UCSD-AML1 (cell line): ENCODE measurements at regions not wholly inside any gene's neighbourhood (a gene's known extent, or its start where the extent isn't known, plus 50 kb on each side); places are given as distances from the start of the nearest gene placed in this dataset.

Experiments
- DNase-seq: peaks from one replicate; lab custom pipeline; 2025; ENCODE audit not compliant: unreplicated experiment; lab: John Stamatoyannopoulos, UW

- no peak for DNase-seq
Observed at GRCh38 chr5:30957591-30957990, 235.9 kb upstream of the CDH6 start.

- DNase-seq = no peak
Observed at GRCh38 chr5:30956251-30956650, 237.2 kb upstream of the CDH6 start.

DNA sequence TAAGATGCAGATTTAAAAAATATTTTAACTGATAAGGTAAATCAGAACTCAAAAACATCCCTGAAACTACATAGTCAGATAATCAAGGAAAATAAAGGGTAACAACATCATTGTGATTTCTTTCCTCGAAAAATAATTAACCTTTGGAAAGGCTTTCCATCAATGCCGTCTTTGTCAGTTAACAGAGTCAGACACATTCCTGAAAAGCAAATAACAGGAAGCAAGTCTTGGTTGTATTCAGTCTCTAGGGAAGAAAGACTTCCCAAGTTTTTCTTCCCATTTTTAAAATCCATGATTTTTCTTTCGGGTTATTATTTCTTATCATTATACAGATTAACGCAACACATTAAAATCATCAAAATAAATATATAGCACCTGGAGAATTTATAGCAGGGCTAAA is 256.4 kb upstream of the CDH6 start:
- no peak for DNase-seq

DNA sequence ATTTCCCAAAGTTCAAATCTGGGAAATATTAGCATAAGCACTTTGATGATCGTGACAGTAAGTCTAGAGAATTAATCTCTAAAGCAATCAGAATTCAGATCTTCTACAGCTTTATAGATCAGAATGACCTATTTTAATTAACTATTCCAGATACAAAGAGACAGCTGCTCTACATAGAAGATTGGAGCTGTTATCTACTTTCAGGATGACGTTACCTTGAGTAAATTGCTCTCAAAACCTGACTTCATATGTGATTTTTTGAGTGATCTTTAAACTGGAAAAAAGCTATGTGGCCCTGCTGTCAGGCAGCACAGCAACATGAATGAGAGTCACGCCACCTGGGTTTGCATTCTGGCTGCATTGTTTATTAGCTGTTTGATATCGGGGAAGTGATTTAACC is 259.9 kb upstream of the CDH6 start:
- DNase-seq = no peak

DNA sequence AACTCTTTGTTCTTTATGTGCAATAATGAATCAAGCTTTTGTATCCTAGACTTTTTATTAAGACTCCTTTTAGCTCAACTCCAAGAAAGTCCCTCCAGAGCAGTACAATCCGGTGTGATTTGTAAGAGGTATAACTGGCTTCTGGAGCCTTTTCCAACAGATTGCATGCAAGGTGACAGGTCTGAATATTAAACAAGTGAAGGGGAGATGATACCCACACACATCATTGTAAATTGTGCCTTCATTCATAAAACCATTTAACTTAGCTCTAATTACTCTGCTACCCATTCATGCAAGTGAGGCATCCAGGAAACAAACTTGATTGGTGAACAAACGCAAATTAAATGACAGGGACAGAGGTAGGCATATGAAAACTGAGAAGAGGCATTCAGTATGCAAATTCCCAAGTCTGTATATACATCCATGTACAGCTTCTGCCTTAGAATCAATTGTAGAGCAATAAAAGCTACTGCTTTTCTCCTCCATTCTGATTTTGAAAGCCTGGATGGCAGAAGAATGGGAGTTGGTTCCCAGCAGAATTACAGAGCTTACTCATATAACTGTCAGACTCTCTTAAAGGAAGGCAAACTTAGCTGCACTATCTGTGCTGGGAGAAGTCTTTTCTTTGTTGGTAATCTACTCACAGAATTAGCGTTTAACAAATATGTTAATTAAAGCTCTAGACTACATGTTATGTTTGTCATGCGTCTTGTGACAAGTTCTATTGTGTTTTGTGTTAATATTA is 261.0 kb upstream of the CDH6 start:
- no peak for DNase-seq

GRCh38 chr5:30930736-30931135 is 262.8 kb upstream of the CDH6 start:
- no peak for DNase-seq

- no peak for DNase-seq
Observed at GRCh38 chr5:30928956-30929355, 264.5 kb upstream of the CDH6 start.

- no peak for DNase-seq
Observed at GRCh38 chr5:30926218-30926617, 267.3 kb upstream of the CDH6 start.

GRCh38 chr5:30921388-30921787 is 272.1 kb upstream of the CDH6 start:
- no peak for DNase-seq

DNA sequence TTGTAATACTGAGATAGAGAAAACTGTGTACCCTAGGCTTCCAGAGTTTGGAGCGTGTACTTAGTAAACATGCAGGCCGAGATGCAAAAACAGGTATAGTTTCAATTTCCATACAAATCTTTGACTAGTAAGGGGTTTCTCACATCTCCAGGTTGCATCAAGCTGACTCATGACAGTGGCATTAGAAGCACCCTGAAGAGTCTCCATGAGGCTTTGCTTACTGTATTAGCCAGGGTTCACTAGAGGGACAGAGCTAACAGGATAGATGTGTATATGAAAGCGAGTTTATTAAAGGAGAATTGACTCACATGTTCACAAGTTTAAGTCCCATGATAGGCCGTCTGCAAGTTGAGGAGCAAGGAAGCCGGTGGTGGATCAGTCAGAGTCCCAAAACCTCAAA is 275.3 kb upstream of the CDH6 start:
- DNase-seq = no peak

- DNase-seq = no peak
Observed at GRCh38 chr5:30908356-30908755, 285.1 kb upstream of the CDH6 start.

DNA sequence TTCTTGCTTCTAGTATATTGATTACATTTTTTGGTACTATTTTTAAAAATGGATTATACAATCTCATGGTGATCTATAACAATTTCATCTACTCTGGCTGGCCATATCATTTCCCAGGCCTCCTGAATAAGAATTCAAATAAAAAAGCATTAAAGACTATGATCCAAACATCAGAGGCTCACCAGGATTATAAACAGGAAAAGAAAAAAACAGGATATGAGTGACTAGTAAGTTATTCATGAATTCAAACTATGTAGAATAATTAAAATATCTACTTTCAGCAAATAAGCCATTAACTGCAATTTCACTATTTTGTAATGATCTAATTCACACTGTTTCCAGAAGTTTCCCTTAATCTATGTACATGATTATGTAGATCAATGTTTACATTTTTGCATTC is 293.1 kb upstream of the CDH6 start:
- no peak for DNase-seq

DNA sequence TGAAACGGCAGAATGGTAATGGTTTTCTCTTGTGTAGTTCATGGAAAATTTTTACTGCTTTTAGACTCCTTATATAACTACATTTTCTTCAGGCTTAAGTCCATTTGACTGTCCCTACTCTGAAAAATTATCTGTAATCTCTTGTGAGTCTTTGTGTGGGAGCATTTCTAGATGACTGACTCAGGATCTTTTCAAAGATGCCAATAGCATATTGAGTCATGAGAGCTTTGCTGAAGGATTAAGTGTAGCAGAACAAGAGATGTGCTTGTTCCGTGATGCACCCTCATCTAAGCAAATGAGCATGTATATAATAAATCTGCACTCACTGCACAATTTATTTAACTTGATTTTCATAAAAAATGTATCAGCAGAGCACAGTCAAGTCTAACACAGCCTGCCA is 298.7 kb upstream of the CDH6 start:
- DNase-seq = no peak

DNA sequence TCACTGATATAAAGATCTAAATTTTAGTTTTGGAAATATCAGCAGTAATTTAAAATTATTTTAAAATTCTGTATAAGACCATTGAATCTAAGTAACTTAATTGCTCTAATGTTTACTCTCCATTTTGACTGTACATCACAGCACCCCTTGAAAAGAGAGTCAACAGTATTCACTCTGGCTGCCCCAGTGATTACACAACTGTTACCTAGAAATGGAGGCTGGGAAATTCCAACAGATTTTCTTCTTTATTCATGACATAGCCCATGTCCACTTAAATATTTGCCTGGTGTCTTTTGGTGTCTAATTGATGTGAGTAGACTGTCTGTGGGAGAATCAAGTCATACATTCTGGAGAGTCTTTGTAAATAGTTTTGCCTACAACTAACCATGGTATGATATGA is 301.8 kb upstream of the CDH6 start:
- no peak for DNase-seq

DNA sequence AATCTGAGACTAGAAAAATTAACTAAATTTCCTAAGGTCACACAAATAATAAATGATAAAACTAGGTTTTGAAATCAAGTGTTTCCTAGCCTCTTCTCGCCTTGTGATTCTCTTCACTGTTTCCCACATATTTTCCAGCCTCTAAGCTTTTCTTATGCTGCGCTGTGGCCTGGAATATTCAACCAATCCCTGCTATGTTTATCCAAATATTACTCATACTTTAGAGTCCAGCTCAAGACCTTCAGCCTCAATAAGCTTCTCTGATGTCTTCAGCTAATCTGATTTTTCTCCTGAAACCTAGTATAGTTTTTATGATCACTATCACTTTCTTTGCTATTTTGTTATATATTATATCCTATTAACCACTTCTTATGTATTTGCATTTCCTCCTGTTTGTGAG is 303.1 kb upstream of the CDH6 start:
- DNase-seq = no peak

DNA sequence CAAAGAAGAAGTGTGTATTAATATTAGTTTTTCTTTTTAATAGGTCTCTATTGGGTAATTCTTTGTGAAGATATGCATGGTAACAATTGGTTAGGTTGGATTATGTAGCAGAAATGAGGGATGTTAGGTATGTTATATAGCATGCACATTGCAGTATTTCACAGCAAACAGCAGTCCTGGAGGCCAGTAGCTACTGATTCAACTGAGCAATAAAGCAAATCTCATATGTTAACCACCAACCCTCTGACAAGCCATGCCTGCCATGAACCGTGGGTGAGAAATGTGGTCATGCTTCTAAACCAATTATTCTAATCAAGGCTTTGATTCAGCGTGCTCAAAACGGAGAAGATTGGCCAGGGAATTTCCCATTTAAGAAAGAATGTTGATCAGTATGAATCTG is 313.0 kb upstream of the CDH6 start:
- no peak for DNase-seq

GRCh38 chr5:30879887-30880286 is 313.6 kb upstream of the CDH6 start:
- no peak for DNase-seq

GRCh38 chr5:30878746-30879145 is 314.7 kb upstream of the CDH6 start:
- no peak for DNase-seq

DNA sequence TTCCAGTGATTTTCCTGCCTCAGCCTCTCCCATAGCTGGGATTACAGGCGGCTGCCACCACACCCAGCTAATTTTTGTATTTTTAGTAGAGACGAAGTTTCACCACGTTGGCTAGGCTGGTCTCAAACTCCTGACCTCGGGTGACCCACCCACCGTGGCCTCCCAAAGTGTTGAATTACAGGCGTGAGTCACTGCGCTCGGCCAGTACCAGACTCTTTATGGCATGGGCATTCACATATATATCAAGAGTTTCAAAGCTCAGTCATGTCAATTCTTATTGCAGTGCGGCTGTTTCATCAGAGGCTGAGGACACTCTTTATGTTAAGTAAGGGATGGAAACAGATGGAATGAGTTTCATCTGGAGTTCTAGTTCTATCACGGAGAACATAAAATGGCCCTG is 315.2 kb upstream of the CDH6 start:
- DNase-seq = no peak

DNA sequence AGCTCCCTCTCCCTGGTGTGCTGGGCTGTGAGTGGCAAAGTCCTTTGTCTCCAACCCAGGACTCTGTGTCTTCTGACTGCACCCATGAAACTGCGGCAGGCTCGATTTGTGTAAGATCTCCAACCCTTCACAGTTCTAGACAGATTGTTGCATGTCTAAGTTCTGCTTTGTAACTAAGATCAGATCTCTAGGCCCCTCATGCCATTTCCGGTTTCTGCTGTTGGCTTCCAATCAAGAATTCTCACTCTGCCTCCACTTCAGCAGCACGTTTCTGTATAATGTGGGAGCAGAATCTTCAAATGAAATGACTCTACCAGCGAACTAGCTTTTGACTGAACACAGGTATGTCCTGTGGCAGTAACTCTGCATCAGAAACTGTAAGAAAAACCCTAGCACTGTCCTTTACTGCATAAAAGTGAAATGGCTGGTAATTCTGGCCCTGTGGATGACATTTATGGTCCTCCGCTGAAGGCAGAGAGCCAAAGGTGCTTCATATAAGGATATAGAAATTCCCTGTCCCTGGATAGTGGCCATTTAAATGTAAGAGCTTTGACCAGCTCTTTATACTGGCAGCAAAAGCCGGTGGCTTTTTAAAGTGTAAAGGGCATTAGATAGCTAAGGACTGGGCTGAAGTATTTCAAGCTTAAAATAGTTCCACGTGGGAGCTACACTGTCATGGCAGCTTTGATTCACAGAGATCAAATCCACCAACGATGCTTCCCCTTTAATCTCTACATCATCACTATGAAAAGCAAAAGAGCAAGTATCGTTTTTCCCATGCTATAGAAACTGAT is 319.0 kb upstream of the CDH6 start:
- DNase-seq = no peak

DNA sequence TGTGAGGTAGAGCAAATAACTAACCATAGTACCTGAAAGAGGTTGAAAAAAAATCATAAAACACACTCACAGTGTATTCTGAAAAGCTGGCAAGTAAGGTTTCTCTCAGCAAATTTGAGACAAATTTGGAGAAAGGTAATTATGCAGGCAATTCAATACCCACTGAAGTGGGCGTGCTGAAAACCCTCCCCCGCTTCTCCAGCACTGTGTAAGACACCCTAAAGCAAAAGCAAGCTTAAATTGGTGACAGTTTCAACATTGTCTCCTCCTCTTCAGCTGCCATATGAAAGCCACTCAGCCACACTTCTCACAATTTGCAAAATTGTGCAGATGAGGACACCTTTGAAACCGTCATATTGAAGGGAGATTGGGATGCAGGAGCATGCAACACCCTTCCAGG is 322.3 kb upstream of the CDH6 start:
- no peak for DNase-seq

GRCh38 chr5:30867711-30868110 is 325.8 kb upstream of the CDH6 start:
- DNase-seq = no peak

- DNase-seq = no peak
Observed at GRCh38 chr5:30866142-30866541, 327.3 kb upstream of the CDH6 start.
